Calu3 (cell line): ENCODE measurements at regions not wholly inside any gene's neighbourhood (a gene's known extent, or its start where the extent isn't known, plus 50 kb on each side); places are given as distances from the start of the nearest gene placed in this dataset.

Experiments
- BruUV-seq: library from RNA; stranded (reverse); fragments of 400-500 nt; replicated peaks from 2 replicates; lab custom pipeline; 2021; lab: Mats Ljungman, UMichigan
- CTCF ChIA-PET: fragments of 300-600 bp; sonication (Branson Sonifier 250); formaldehyde crosslinking; loops from one replicate; lab custom pipeline; 2022; ENCODE audit warnings: antibody characterized with exemption; lab: Charles Lee
- DNase-seq: peaks from one replicate; pipeline ENCODE4 v3.0.0; 2022
- H3K27ac Mint-ChIP-seq: one replicate; pipeline ENCODE4 v1.8.0; 2022; ENCODE audit warnings: mixed read lengths; ENCODE audit not compliant: unreplicated experiment
- H3K27me3 Mint-ChIP-seq: one replicate; pipeline ENCODE4 v1.8.0; 2022; ENCODE audit warnings: mixed read lengths; ENCODE audit not compliant: unreplicated experiment
- H3K36me3 Mint-ChIP-seq: one replicate; pipeline ENCODE4 v1.8.0; 2022; ENCODE audit warnings: mild to moderate bottlenecking, moderate library complexity, mixed read lengths; ENCODE audit not compliant: insufficient read depth, unreplicated experiment
- H3K4me1 Mint-ChIP-seq: one replicate; pipeline ENCODE4 v1.8.0; 2022; ENCODE audit warnings: mild to moderate bottlenecking, low read depth, mixed read lengths; ENCODE audit not compliant: unreplicated experiment
- H3K4me3 Mint-ChIP-seq: one replicate; pipeline ENCODE4 v1.8.0; 2022; ENCODE audit warnings: mild to moderate bottlenecking, low read depth, moderate library complexity, mixed read lengths; ENCODE audit not compliant: unreplicated experiment
- H3K9me3 Mint-ChIP-seq: one replicate; pipeline ENCODE4 v1.8.0; 2022; ENCODE audit warnings: low read depth, mixed read lengths; ENCODE audit not compliant: unreplicated experiment
- intact Hi-C: fragments of 100-400 bp; cut with micrococcal nuclease; formaldehyde crosslinking; loops from one replicate; pipeline ENCODE4 v1.10.0; 2022; ENCODE audit not compliant: unreplicated experiment
- TF ChIP-seq, protein P1 (sequence below): fragments of 200-600 bp; IDR thresholded peaks from one replicate; pipeline ENCODE4 v1.8.0; 2022; ENCODE audit warnings: antibody characterized with exemption; ENCODE audit not compliant: unreplicated experiment

DNA sequence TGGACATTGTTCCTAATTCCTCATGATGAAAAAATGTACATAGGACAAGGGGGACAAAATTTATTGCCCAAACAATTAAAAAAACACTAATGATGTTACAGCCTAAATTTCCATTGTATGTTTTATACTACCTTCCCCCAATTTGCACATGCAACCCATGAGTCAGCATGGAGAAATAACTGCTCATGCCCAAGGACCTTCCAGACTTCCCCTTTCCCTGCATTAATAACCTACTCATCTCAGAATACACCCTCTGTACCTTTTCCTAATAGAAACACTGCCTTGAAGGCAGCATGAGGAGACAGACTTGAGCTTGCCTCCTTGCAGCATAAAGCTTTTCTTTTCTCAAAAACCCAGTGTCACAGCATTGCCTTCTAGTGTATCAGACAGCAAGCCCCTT lies 2402.8 kb downstream of the TP53TG3F start:
- TF ChIP-seq, protein P1, sequence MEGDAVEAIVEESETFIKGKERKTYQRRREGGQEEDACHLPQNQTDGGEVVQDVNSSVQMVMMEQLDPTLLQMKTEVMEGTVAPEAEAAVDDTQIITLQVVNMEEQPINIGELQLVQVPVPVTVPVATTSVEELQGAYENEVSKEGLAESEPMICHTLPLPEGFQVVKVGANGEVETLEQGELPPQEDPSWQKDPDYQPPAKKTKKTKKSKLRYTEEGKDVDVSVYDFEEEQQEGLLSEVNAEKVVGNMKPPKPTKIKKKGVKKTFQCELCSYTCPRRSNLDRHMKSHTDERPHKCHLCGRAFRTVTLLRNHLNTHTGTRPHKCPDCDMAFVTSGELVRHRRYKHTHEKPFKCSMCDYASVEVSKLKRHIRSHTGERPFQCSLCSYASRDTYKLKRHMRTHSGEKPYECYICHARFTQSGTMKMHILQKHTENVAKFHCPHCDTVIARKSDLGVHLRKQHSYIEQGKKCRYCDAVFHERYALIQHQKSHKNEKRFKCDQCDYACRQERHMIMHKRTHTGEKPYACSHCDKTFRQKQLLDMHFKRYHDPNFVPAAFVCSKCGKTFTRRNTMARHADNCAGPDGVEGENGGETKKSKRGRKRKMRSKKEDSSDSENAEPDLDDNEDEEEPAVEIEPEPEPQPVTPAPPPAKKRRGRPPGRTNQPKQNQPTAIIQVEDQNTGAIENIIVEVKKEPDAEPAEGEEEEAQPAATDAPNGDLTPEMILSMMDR: no peak
- BruUV-seq: no TSS peak
- no peak overlapping the region for H3K4me3 Mint-ChIP-seq
- no peaks in the 10 kb centered on the region for H3K27me3 Mint-ChIP-seq
- no peaks in the 10 kb centered on the region for H3K36me3 Mint-ChIP-seq
- H3K27ac Mint-ChIP-seq: no peak overlapping the region
- CTCF ChIA-PET: no interaction called here
- no peaks in the 10 kb centered on the region for H3K4me1 Mint-ChIP-seq
- DNase-seq: no peak
- intact Hi-C loops: no loop called here
- H3K9me3 Mint-ChIP-seq: peaks cover 14% of the 10 kb centered on the region

DNA sequence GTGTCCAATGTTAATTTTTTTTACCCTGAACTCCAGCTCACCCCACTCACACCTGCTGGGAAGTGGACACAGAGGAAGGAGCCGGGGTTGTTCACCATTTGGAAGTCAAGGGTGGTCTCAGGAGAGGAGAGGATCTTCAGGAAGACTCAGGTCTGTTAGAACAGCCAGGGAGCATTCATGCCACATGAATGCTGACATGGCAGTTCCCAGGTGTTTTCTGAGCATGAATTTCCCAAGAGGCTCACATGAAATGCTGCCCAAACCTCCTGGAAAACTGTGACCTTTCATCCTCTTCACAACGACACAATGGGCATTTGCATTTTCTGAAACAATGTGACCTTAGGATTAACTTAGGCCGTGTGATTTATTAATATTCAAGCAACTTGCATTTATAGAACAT lies 2409.2 kb downstream of the TP53TG3F start:
- H3K4me1 Mint-ChIP-seq: no peaks in the 10 kb centered on the region
- no peaks in the 10 kb centered on the region for H3K36me3 Mint-ChIP-seq
- H3K9me3 Mint-ChIP-seq: peaks cover 17% of the 10 kb centered on the region
- intact Hi-C loops: no loop called here
- no TSS peak for BruUV-seq
- H3K27me3 Mint-ChIP-seq: no peaks in the 10 kb centered on the region
- no peak overlapping the region for H3K4me3 Mint-ChIP-seq
- CTCF ChIA-PET: no interaction called here
- H3K27ac Mint-ChIP-seq: no peak overlapping the region
- TF ChIP-seq, protein P1: no peak
- DNase-seq: no peak

DNA sequence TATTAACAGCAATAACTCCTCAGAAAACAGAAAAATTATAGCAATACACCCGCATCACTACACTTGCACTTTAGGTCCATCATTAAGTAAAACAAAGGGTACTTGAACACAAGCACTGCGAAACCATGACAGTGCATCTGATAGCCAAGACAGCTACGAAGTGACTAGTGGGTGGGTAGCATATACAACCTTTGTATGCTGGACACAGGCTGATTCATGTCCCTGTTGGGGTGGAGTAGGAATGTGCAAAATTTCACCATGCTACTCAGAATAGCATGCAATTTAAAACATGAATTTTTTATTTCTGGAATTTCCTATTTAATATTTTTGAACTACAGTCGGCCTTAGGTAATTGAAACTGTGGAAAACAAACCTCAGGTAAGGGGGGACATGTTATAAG lies 2414.1 kb downstream of the TP53TG3F start:
- Mint-ChIP-seq H3K9me3 (peaks cover 13% of the 10 kb centered on the region), H3K36me3 (no peaks in the 10 kb centered on the region), H3K4me3 (no peak overlapping the region), H3K4me1 (no peaks in the 10 kb centered on the region), H3K27me3 (no peaks in the 10 kb centered on the region), H3K27ac (no peak overlapping the region)
- no peak for DNase-seq
- intact Hi-C loops: no loop called here
- CTCF ChIA-PET: no interaction called here
- BruUV-seq: no TSS peak
- TF ChIP-seq, protein P1: no peak

DNA sequence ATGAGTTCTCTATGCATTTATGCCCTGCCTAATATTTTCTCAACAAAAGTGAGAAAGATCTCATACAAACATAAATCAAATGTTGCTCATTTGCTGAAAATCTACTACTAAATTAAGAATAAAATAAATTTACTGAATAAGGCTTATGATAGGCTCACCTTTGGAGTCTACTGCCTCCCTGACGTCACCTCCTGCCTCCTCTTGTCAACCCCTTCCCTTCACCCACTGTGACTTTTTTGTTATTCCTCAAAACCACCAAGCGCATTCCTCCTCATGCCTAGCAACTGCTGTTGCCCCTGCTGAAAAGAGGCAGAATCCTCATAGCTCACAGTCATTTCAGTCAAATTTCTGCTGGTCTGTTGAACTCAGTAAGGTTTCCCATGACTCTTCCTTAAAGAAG lies 2422.2 kb downstream of the TP53TG3F start:
- no TSS peak for BruUV-seq
- intact Hi-C loops: no loop called here
- no peak overlapping the region for H3K27ac Mint-ChIP-seq
- CTCF ChIA-PET: no interaction called here
- H3K4me1 Mint-ChIP-seq: no peaks in the 10 kb centered on the region
- no peak for DNase-seq
- H3K36me3 Mint-ChIP-seq: no peaks in the 10 kb centered on the region
- H3K27me3 Mint-ChIP-seq: no peaks in the 10 kb centered on the region
- TF ChIP-seq, protein P1: no peak
- no peak overlapping the region for H3K4me3 Mint-ChIP-seq
- peaks cover 11% of the 10 kb centered on the region for H3K9me3 Mint-ChIP-seq

DNA sequence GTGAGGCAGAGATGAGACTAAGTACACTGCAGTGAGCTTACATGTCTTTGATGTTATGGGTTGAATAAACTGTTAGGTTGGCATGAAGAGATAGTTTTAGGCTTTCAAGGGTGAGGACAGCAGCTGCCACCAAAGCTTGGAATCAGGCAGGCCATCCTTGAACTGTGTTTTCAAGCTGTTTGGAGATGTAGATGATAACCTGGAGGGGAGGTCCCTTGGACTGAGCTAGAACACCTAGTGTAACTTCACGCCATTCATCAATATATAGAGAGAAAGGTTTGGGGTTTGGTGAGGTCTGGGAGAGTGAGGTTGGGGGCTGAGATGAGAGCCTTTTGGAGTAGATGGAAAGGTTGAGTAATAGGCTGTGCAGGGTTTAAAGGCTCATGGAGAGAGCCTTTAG lies 2447.0 kb downstream of the TP53TG3F start:
- Mint-ChIP-seq H3K27ac (no peak overlapping the region), H3K4me1 (no peaks in the 10 kb centered on the region), H3K9me3 (peaks cover 37% of the 10 kb centered on the region), H3K4me3 (no peak overlapping the region), H3K36me3 (no peaks in the 10 kb centered on the region), H3K27me3 (no peaks in the 10 kb centered on the region)
- intact Hi-C loops: no loop called here
- no peak for DNase-seq
- TF ChIP-seq, protein P1: no peak
- BruUV-seq: no TSS peak
- CTCF ChIA-PET: no interaction called here
